Smooth muscle cell (in vitro differentiated cells): ENCODE measurements at regions not wholly inside any gene's neighbourhood (a gene's known extent, or its start where the extent isn't known, plus 50 kb on each side); places are given as distances from the start of the nearest gene placed in this dataset.

Experiments used
- DNase-seq: peaks from one replicate; lab custom pipeline; 2025; ENCODE audit not compliant: unreplicated experiment; lab: John Stamatoyannopoulos, UW
- H2AFZ ChIP-seq: fragments of 200-600 bp; sonication (generic); 2 replicates; pipeline ENCODE4 v1.6.0; 2016; ENCODE audit warnings: antibody characterized with exemption, low read depth, mild to moderate bottlenecking
- H3F3A ChIP-seq: fragments of 200-600 bp; sonication (generic); 2 replicates; pipeline ENCODE4 v1.6.0; 2017; ENCODE audit warnings: antibody characterized with exemption, low read depth
- H3K27ac ChIP-seq: fragments of 200-600 bp; sonication (generic); 2 replicates; pipeline ENCODE4 v1.5.1; 2016; ENCODE audit warnings: low read depth, mild to moderate bottlenecking
- H3K27me3 ChIP-seq: fragments of 200-600 bp; sonication (generic); 2 replicates; pipeline ENCODE4 v1.6.1; 2016; ENCODE audit warnings: low read depth, mild to moderate bottlenecking
- H3K36me3 ChIP-seq: fragments of 200-600 bp; sonication (generic); 2 replicates; pipeline ENCODE4 v1.5.1; 2016; ENCODE audit warnings: low read depth
- H3K4me1 ChIP-seq: fragments of 200-600 bp; sonication (generic); 2 replicates; pipeline ENCODE4 v1.5.1; 2016; ENCODE audit warnings: low read depth
- H3K4me2 ChIP-seq: fragments of 200-600 bp; sonication (generic); 2 replicates; pipeline ENCODE4 v1.6.0; 2016; ENCODE audit warnings: mild to moderate bottlenecking
- H3K4me3 ChIP-seq: fragments of 200-600 bp; sonication (generic); 2 replicates; pipeline ENCODE4 v1.5.1; 2016; ENCODE audit warnings: mild to moderate bottlenecking
- H3K79me2 ChIP-seq: fragments of 200-600 bp; sonication (generic); 2 replicates; pipeline ENCODE4 v1.6.0; 2016; ENCODE audit warnings: low read depth, mild to moderate bottlenecking
- H3K9ac ChIP-seq: fragments of 200-600 bp; sonication (generic); 2 replicates; pipeline ENCODE4 v1.6.0; 2016; ENCODE audit warnings: low read depth
- H3K9me3 ChIP-seq: fragments of 200-600 bp; sonication (generic); replicated peaks from 2 replicates; pipeline ENCODE4 v1.5.1; 2016; ENCODE audit warnings: low read depth
- H4K20me1 ChIP-seq: fragments of 200-600 bp; sonication (generic); 2 replicates; pipeline ENCODE4 v1.6.0; 2016; ENCODE audit warnings: low read depth
- CTCF ChIP-seq: fragments of 200-600 bp; sonication (generic); IDR thresholded peaks from 2 replicates; pipeline ENCODE4 v1.5.1; 2017; ENCODE audit warnings: borderline replicate concordance, mild to moderate bottlenecking, antibody characterized with exemption; ENCODE audit not compliant: insufficient read depth, poor library complexity, severe bottlenecking
- WGBS: methylation state at CpG from one replicate; pipeline ENCODE4 v1.1.7; 2016; ENCODE audit warnings: low lambda C conversion rate; 5-methylcytosine and 5-hydroxymethylcytosine counted together

- no peaks in the 10 kb centered on the region for H3K36me3 ChIP-seq
- H3K4me3 ChIP-seq = no peak overlapping the region
- H3K27me3 ChIP-seq = no peaks in the 10 kb centered on the region
Observed at GRCh38 chr4:14608630-14609029, 393.7 kb upstream of the CPEB2 start.

DNA sequence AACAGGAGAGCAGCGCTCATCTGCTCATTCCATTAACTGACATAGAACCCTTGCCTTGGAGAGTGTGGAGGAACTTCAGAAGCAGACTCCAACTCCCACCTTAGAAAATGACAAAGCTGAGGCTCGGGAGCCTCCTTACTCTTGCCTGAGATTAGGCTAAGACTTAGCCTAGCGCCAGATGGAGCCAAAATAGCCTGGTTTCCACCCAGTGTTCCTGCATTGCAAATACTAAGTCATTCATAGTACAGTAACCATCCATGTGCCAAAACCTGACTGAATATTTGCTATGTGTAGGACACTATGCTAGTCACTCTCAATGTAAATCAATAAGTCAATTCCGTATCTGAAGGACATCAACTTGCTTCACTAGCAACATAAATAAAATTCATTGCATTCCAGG lies 387.4 kb upstream of the CPEB2 start:
- Histone ChIP-seq H3F3A (no peaks in the 10 kb centered on the region), H3K27ac (no peak overlapping the region), H3K4me1 (no peaks in the 10 kb centered on the region), H3K36me3 (no peaks in the 10 kb centered on the region), H3K79me2 (no peaks in the 10 kb centered on the region), H3K27me3 (peaks cover 12% of the 10 kb centered on the region), H3K9me3 (no peaks in the 10 kb centered on the region), H3K9ac (no peak overlapping the region), H2AFZ (no peak overlapping the region), H3K4me2 (no peak overlapping the region), H3K4me3 (no peak overlapping the region), H4K20me1 (no peaks in the 10 kb centered on the region)
- WGBS = 69% methylated on average over 4 of the region's 4 CpGs
- DNase-seq = no peak
- no peak for TF ChIP-seq CTCF

More at GRCh38 chr4:14608630-14609029, 393.7 kb upstream of the CPEB2 start:
- Histone ChIP-seq H3K79me2 (no peaks in the 10 kb centered on the region), H3K4me2 (no peak overlapping the region), H3K9me3 (no peaks in the 10 kb centered on the region), H3K4me1 (no peaks in the 10 kb centered on the region), H4K20me1 (no peaks in the 10 kb centered on the region), H3F3A (no peaks in the 10 kb centered on the region), H2AFZ (no peak overlapping the region), H3K27ac (no peak overlapping the region), H3K9ac (no peak overlapping the region)
- no peak for DNase-seq
- no peak for TF ChIP-seq CTCF

GRCh38 chr4:14615671-14616070 lies 386.6 kb upstream of the CPEB2 start:
- Histone ChIP-seq H3K4me2 (no peak overlapping the region), H3K27ac (no peak overlapping the region), H3K27me3 (peaks cover 12% of the 10 kb centered on the region), H3K9ac (no peak overlapping the region), H3K9me3 (no peaks in the 10 kb centered on the region), H3K4me3 (no peak overlapping the region), H4K20me1 (no peaks in the 10 kb centered on the region), H3K4me1 (no peaks in the 10 kb centered on the region), H3K36me3 (no peaks in the 10 kb centered on the region), H3F3A (no peaks in the 10 kb centered on the region), H3K79me2 (no peaks in the 10 kb centered on the region), H2AFZ (no peak overlapping the region)
- no peak for TF ChIP-seq CTCF
- 84% methylated on average over 3 of the region's 3 CpGs for WGBS
- no peak for DNase-seq

DNA sequence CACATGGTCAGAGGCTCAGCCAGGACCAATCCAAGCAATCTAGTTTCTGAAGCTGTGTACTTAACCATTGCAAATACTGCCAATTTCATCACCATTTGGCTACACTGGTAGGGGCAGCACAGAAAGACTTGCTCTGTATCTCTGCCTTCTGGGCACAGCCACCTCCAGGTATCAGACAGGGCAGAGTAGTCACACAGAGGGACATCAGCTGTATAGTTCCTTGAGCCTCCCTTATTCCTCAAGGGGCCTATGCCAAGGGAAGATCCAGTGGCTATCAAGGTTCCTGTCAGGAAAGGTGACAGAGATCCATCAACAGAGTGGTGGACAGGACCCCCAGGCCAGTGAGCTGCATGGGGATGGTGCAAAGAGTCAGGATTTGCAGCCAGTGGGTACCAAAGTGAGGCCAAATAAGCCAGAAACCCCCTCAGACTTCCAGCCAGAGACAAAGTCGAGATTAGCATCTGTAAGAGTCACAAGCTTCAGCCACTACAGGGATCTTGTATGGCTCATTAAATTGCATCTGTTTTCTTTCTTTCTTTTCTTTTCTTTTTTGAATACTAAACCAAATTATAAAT lies 381.6 kb upstream of the CPEB2 start:
- Histone ChIP-seq H4K20me1 (no peaks in the 10 kb centered on the region), H3K4me2 (no peak overlapping the region), H3K9ac (no peak overlapping the region), H2AFZ (no peak overlapping the region), H3K27me3 (peaks cover 9% of the 10 kb centered on the region), H3K4me1 (peaks cover 3% of the 10 kb centered on the region), H3K9me3 (no peaks in the 10 kb centered on the region), H3K27ac (no peak overlapping the region), H3K36me3 (no peaks in the 10 kb centered on the region), H3K4me3 (no peak overlapping the region), H3K79me2 (no peaks in the 10 kb centered on the region), H3F3A (no peaks in the 10 kb centered on the region)
- 35% methylated on average over 1 of the region's 1 CpG for WGBS
- DNase-seq = no peak
- TF ChIP-seq CTCF = no peak
